HEK293T (cell line): ENCODE measurements at regions not wholly inside any gene's neighbourhood (a gene's known extent, or its start where the extent isn't known, plus 50 kb on each side); places are given as distances from the start of the nearest gene placed in this dataset.

ENCODE experiments used
- ELF4 ChIP-seq: fragments of 450-650 bp; IDR thresholded peaks from 2 replicates; pipeline ENCODE4 v1.6.1; 2017; ENCODE audit warnings: antibody characterized with exemption
- FOXM1 ChIP-seq: fragments of 450-650 bp; IDR thresholded peaks from 2 replicates; pipeline ENCODE4 v1.6.1; 2017; ENCODE audit warnings: mild to moderate bottlenecking, borderline replicate concordance
- NFRKB ChIP-seq: fragments of 450-650 bp; IDR thresholded peaks from 2 replicates; pipeline ENCODE4 v1.6.1; 2016; ENCODE audit warnings: mild to moderate bottlenecking, moderate library complexity
- SUZ12 ChIP-seq: fragments of 450-650 bp; IDR thresholded peaks from 2 replicates; pipeline ENCODE4 v1.6.1; 2016; ENCODE audit warnings: mild to moderate bottlenecking
- TARDBP ChIP-seq: fragments of 450-650 bp; IDR thresholded peaks from 2 replicates; pipeline ENCODE4 v1.6.1; 2016
- ZNF384 ChIP-seq: fragments of 450-650 bp; IDR thresholded peaks from 2 replicates; pipeline ENCODE4 v1.6.1; 2016

- TF ChIP-seq FOXM1 (no peak), NFRKB (no peak), ELF4 (no peak), ZNF384 (no peak), SUZ12 (no peak), TARDBP (no peak)
These were observed 99.2 kb downstream of the OR2B2 start for GRCh38 chr6:27812805-27813492.
